Prostate gland (tissue), 2 donors: ENCODE measurements at regions not wholly inside any gene's neighbourhood (a gene's known extent, or its start where the extent isn't known, plus 50 kb on each side); places are given as distances from the start of the nearest gene placed in this dataset.
"Not testable (repeated sequence)": the region's sequence is repeated elsewhere in the genome, so short reads cannot be mapped to it uniquely, and the experiment has no call there.

ENCODE experiments used
- POLR2A ChIP-seq: fragments of 450-650 bp; IDR thresholded peaks from one replicate; pipeline ENCODE4 v1.6.1; 2016; ENCODE audit warnings: antibody characterized with exemption, mild to moderate bottlenecking
- TF ChIP-seq, protein P1 (sequence below), 4 experiments: fragments of 200-600 bp in 2 of 4; fragments of 450-650 bp in 2 of 4; sonication (generic) in 2 of 4; IDR thresholded peaks; 1 replicate in 3 of 4; 2 replicates in 1 of 4; pipeline ENCODE4 v1.5.1; 2016 to 2019; ENCODE audit warnings: antibody characterized with exemption in 4 of 4, mild to moderate bottlenecking in 2 of 4, moderate library complexity in 2 of 4

DNA sequence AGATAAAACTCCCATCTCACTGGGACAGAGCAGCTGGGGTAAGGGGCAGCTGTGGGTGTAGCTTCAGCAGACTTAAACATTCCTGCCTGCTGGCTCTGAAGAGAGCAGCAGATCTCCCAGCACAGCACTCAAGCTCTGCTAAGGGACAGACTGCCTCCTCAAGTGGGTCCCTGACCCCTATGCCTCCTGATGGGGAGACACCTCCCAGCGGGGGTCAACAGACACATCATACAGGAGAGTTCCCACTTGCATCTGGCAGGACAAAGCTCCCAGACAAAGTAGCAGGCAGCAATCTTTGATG is 188.2 kb downstream of the HACE1 start:
- TF ChIP-seq, protein P1, sequence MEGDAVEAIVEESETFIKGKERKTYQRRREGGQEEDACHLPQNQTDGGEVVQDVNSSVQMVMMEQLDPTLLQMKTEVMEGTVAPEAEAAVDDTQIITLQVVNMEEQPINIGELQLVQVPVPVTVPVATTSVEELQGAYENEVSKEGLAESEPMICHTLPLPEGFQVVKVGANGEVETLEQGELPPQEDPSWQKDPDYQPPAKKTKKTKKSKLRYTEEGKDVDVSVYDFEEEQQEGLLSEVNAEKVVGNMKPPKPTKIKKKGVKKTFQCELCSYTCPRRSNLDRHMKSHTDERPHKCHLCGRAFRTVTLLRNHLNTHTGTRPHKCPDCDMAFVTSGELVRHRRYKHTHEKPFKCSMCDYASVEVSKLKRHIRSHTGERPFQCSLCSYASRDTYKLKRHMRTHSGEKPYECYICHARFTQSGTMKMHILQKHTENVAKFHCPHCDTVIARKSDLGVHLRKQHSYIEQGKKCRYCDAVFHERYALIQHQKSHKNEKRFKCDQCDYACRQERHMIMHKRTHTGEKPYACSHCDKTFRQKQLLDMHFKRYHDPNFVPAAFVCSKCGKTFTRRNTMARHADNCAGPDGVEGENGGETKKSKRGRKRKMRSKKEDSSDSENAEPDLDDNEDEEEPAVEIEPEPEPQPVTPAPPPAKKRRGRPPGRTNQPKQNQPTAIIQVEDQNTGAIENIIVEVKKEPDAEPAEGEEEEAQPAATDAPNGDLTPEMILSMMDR (IDR thresholded peaks at IDR 0.05) = not testable (repeated sequence)
- TF ChIP-seq POLR2A = not testable (repeated sequence)
